DMS 273 (cell line): ENCODE measurements at regions not wholly inside any gene's neighbourhood (a gene's known extent, or its start where the extent isn't known, plus 50 kb on each side); places are given as distances from the start of the nearest gene placed in this dataset.
A peak's percentile ranks its signal among the peaks of the same experiment; 100 is the strongest.

ENCODE experiments used
- DNase-seq: peaks from one replicate; lab custom pipeline; 2025; ENCODE audit not compliant: unreplicated experiment; lab: John Stamatoyannopoulos, UW

- DNase-seq = no peak
Observed at GRCh38 chr7:19448091-19448490, 260.7 kb downstream of the POLR1F start.

GRCh38 chr7:19442016-19442785, 266.6 kb downstream of the POLR1F start:
- peak; percentile 76 for DNase-seq

GRCh38 chr7:19439517-19439916, 269.3 kb downstream of the POLR1F start:
- DNase-seq = no peak

- DNase-seq = peak; percentile 34
Observed at GRCh38 chr7:19437446-19437845, 271.4 kb downstream of the POLR1F start.

- no peak for DNase-seq
Observed at GRCh38 chr7:19427944-19428343, 280.9 kb downstream of the POLR1F start.

- DNase-seq = no peak
Observed at GRCh38 chr7:19421861-19422260, 276.6 kb upstream of the FERD3L start.

GRCh38 chr7:19417231-19417630, 272.0 kb upstream of the FERD3L start:
- DNase-seq = no peak

GRCh38 chr7:19415123-19415522, 269.9 kb upstream of the FERD3L start:
- DNase-seq = no peak

GRCh38 chr7:19413443-19413965, 268.3 kb upstream of the FERD3L start:
- DNase-seq = no peak

GRCh38 chr7:19410691-19411090, 265.5 kb upstream of the FERD3L start:
- DNase-seq = peak; percentile 9

- peak; percentile 33 for DNase-seq
Observed at GRCh38 chr7:19410106-19410505, 264.9 kb upstream of the FERD3L start.

- no peak for DNase-seq
Observed at GRCh38 chr7:19408706-19409220, 263.5 kb upstream of the FERD3L start.

- no peak for DNase-seq
Observed at GRCh38 chr7:19407270-19407669, 262.0 kb upstream of the FERD3L start.

- DNase-seq = no peak
Observed at GRCh38 chr7:19405541-19405940, 260.3 kb upstream of the FERD3L start.

- peak; percentile 34 for DNase-seq
Observed at GRCh38 chr7:19404912-19405329, 259.7 kb upstream of the FERD3L start.

GRCh38 chr7:19403691-19404090, 258.5 kb upstream of the FERD3L start:
- no peak for DNase-seq

GRCh38 chr7:19401461-19401860, 256.2 kb upstream of the FERD3L start:
- DNase-seq = no peak

- no peak for DNase-seq
Observed at GRCh38 chr7:19400758-19401254, 255.6 kb upstream of the FERD3L start.

GRCh38 chr7:19397911-19398310, 252.7 kb upstream of the FERD3L start:
- DNase-seq = no peak

GRCh38 chr7:19392246-19392645, 247.0 kb upstream of the FERD3L start:
- no peak for DNase-seq

- DNase-seq = no peak
Observed at GRCh38 chr7:19390795-19391194, 245.6 kb upstream of the FERD3L start.

GRCh38 chr7:19381321-19381720, 236.1 kb upstream of the FERD3L start:
- peak; percentile 45 for DNase-seq
